Osteoblast (primary cell): ENCODE measurements at regions not wholly inside any gene's neighbourhood (a gene's known extent, or its start where the extent isn't known, plus 50 kb on each side); places are given as distances from the start of the nearest gene placed in this dataset.

Experiments
- DNase-seq: peaks from one replicate; pipeline ENCODE4 v3.0.0; 2011; ENCODE audit warnings: low spot score, mixed read lengths; ENCODE audit not compliant: insufficient read length; ENCODE audit errors: missing footprints
- H2AFZ ChIP-seq: 2 replicates; pipeline ENCODE4 v1.6.0; 2011; ENCODE audit warnings: mild to moderate bottlenecking, low read length
- H3K27ac ChIP-seq: 2 replicates; pipeline ENCODE4 v1.5.1; 2011; ENCODE audit warnings: mild to moderate bottlenecking, low read depth, low read length, moderate library complexity
- H3K27me3 ChIP-seq: 2 replicates; pipeline ENCODE4 v1.6.0; 2012; ENCODE audit warnings: mild to moderate bottlenecking, control low read depth, inconsistent platforms, low read length, moderate library complexity; ENCODE audit not compliant: insufficient read depth
- H3K36me3 ChIP-seq: 2 replicates; pipeline ENCODE4 v1.5.1; 2011; ENCODE audit warnings: mild to moderate bottlenecking, low read length, control low read depth, moderate library complexity; ENCODE audit not compliant: insufficient read depth
- H3K4me1 ChIP-seq: 2 replicates; pipeline ENCODE4 v1.5.1; 2011; ENCODE audit warnings: mild to moderate bottlenecking, low read length, control low read depth, moderate library complexity; ENCODE audit not compliant: insufficient read depth
- H3K4me2 ChIP-seq: 2 replicates; pipeline ENCODE4 v1.6.0; 2011; ENCODE audit warnings: mild to moderate bottlenecking, low read length; ENCODE audit not compliant: insufficient read depth
- H3K4me3 ChIP-seq: fragments of 200-600 bp; sonication (generic); 3 replicates; pipeline ENCODE4 v1.5.1; 2012; ENCODE audit warnings: mild to moderate bottlenecking, low read length, inconsistent platforms; ENCODE audit not compliant: insufficient read depth
- H3K79me2 ChIP-seq: 2 replicates; pipeline ENCODE4 v1.6.0; 2012; ENCODE audit warnings: mild to moderate bottlenecking, low read length, control low read depth, inconsistent platforms; ENCODE audit not compliant: insufficient read depth
- H3K9me3 ChIP-seq: 2 replicates; pipeline ENCODE4 v1.5.1; 2011; ENCODE audit warnings: low read depth, low read length, control low read depth
- H4K20me1 ChIP-seq: 2 replicates; pipeline ENCODE4 v1.6.0; 2012; ENCODE audit warnings: mild to moderate bottlenecking, low read length, control low read depth; ENCODE audit not compliant: insufficient read depth
- CTCF ChIP-seq: IDR thresholded peaks from 2 replicates; pipeline ENCODE4 v1.5.1; 2011; ENCODE audit warnings: mild to moderate bottlenecking, low read depth, low read length, moderate library complexity; ENCODE audit errors: extremely low read depth

GRCh38 chr20:55928266-55928665, 77.1 kb downstream of the CBLN4 start:
- no peak for DNase-seq
- no peaks in the 10 kb centered on the region for H3K27me3 ChIP-seq
- no peaks in the 10 kb centered on the region for H4K20me1 ChIP-seq
- H3K27ac ChIP-seq, result no peak overlapping the region
- H3K4me2 ChIP-seq, result no peak overlapping the region
- no peaks in the 10 kb centered on the region for H3K4me1 ChIP-seq
- H3K79me2 ChIP-seq, result no peaks in the 10 kb centered on the region
- no peak overlapping the region for H2AFZ ChIP-seq
- no peak overlapping the region for H3K4me3 ChIP-seq
- no peak for TF ChIP-seq CTCF
- no peaks in the 10 kb centered on the region for H3K36me3 ChIP-seq
- peaks cover 2% of the 10 kb centered on the region for H3K9me3 ChIP-seq

- no peaks in the 10 kb centered on the region for H4K20me1 ChIP-seq
- no peak for TF ChIP-seq CTCF
- no peaks in the 10 kb centered on the region for H3K4me1 ChIP-seq
- no peak overlapping the region for H3K4me2 ChIP-seq
- H3K4me3 ChIP-seq, result no peak overlapping the region
- H3K27ac ChIP-seq, result no peak overlapping the region
- no peaks in the 10 kb centered on the region for H3K36me3 ChIP-seq
- H3K79me2 ChIP-seq, result no peaks in the 10 kb centered on the region
- no peak for DNase-seq
- peaks cover 3% of the 10 kb centered on the region for H3K9me3 ChIP-seq
- no peaks in the 10 kb centered on the region for H3K27me3 ChIP-seq
- H2AFZ ChIP-seq, result no peak overlapping the region
Measured at GRCh38 chr20:55919956-55920355, 85.4 kb downstream of the CBLN4 start.

GRCh38 chr20:55919319-55919718, 86.0 kb downstream of the CBLN4 start:
- Histone ChIP-seq H3K79me2 (no peaks in the 10 kb centered on the region), H3K9me3 (peaks cover 3% of the 10 kb centered on the region), H3K36me3 (no peaks in the 10 kb centered on the region), H3K27ac (no peak overlapping the region), H3K4me2 (no peak overlapping the region), H2AFZ (no peak overlapping the region), H3K4me3 (no peak overlapping the region), H3K4me1 (no peaks in the 10 kb centered on the region), H3K27me3 (no peaks in the 10 kb centered on the region), H4K20me1 (no peaks in the 10 kb centered on the region)
- TF ChIP-seq CTCF, result no peak
- no peak for DNase-seq

- peaks cover 8% of the 10 kb centered on the region for H3K9me3 ChIP-seq
- H2AFZ ChIP-seq, result no peak overlapping the region
- no peaks in the 10 kb centered on the region for H3K79me2 ChIP-seq
- H3K4me3 ChIP-seq, result no peak overlapping the region
- no peaks in the 10 kb centered on the region for H3K4me1 ChIP-seq
- H3K27me3 ChIP-seq, result no peaks in the 10 kb centered on the region
- DNase-seq, result no peak
- no peaks in the 10 kb centered on the region for H3K36me3 ChIP-seq
- no peak for TF ChIP-seq CTCF
- no peak overlapping the region for H3K4me2 ChIP-seq
- no peaks in the 10 kb centered on the region for H4K20me1 ChIP-seq
- H3K27ac ChIP-seq, result no peak overlapping the region
Measured at GRCh38 chr20:55918471-55918870, 86.8 kb downstream of the CBLN4 start.
